H1 (cell line): ENCODE measurements at regions not wholly inside any gene's neighbourhood (a gene's known extent, or its start where the extent isn't known, plus 50 kb on each side); places are given as distances from the start of the nearest gene placed in this dataset.

Experiments used
- CTCF ChIA-PET: fragments of 300-600 bp; sonication (Branson Sonifier 250); formaldehyde crosslinking; loops from one replicate; lab custom pipeline; 2021; ENCODE audit not compliant: partially characterized antibody; lab: Charles Lee
- POLR2A ChIA-PET: fragments of 300-600 bp; sonication (Branson Sonifier 250); formaldehyde crosslinking; loops from one replicate; lab custom pipeline; 2021; ENCODE audit warnings: inconsistent platforms; ENCODE audit not compliant: partially characterized antibody; lab: Charles Lee
- DNase-seq, 2 experiments: peaks; one replicate each; pipeline versions ENCODE4 v3.0.0 to v3.0.0-alpha.2; 2010 to 2022; ENCODE audit warnings: low spot score in 2 of 2, low read depth in 1 of 2, mixed read lengths in 1 of 2
- FAIRE-seq: peaks from 2 replicates; lab custom pipeline; 2011; peaks lifted over from hg19 to GRCh38; lab: Jason Lieb, UNC
- H2AFZ ChIP-seq: 2 replicates; pipeline ENCODE4 v1.8.1; 2012; ENCODE audit warnings: low read length, inconsistent platforms
- H2AK5ac ChIP-seq: 2 replicates; pipeline ENCODE4 v1.6.1; 2013; ENCODE audit warnings: low read depth, low read length
- H2BK120ac ChIP-seq: replicated peaks from 2 replicates; pipeline ENCODE3; 2013; ENCODE audit warnings: low read depth, low read length, inconsistent platforms
- H2BK12ac ChIP-seq: 2 replicates; pipeline ENCODE4 v1.6.1; 2013; ENCODE audit warnings: low read depth, low read length
- H2BK15ac ChIP-seq: 2 replicates; pipeline ENCODE4 v1.6.1; 2013; ENCODE audit warnings: low read length
- H2BK20ac ChIP-seq: 2 replicates; pipeline ENCODE4 v1.6.1; 2013; ENCODE audit warnings: low read length
- H2BK5ac ChIP-seq: 2 replicates; pipeline ENCODE4 v1.6.1; 2013; ENCODE audit warnings: low read depth, low read length
- H3K14ac ChIP-seq: 2 replicates; pipeline ENCODE4 v1.6.1; 2013; ENCODE audit warnings: inconsistent platforms; ENCODE audit not compliant: insufficient read length
- H3K18ac ChIP-seq: 2 replicates; pipeline ENCODE4 v1.6.1; 2013; ENCODE audit warnings: low read length; ENCODE audit errors: extremely low read depth
- H3K23ac ChIP-seq: 2 replicates; pipeline ENCODE4 v1.6.1; 2013; ENCODE audit warnings: inconsistent platforms; ENCODE audit not compliant: insufficient read length
- H3K23me2 ChIP-seq: 2 replicates; pipeline ENCODE4 v1.6.1; 2013; ENCODE audit warnings: low read depth, low read length
- H3K27ac ChIP-seq: 2 replicates; pipeline ENCODE4 v1.6.1; 2011; ENCODE audit warnings: low read depth, low read length, inconsistent platforms
- H3K27me3 ChIP-seq, 4 experiments: replicated peaks in 1 of 4; 1 replicate in 1 of 4; 2 replicates in 3 of 4; pipeline versions ENCODE4 v1.6.1 to v1.8.1; 2011 to 2013; ENCODE audit warnings: low read length in 3 of 4, mild to moderate bottlenecking in 3 of 4, inconsistent platforms in 2 of 4, mixed read lengths in 2 of 4, moderate library complexity in 1 of 4; ENCODE audit not compliant: control insufficient read depth in 3 of 4, insufficient read depth in 3 of 4; ENCODE audit errors: extremely low read depth in 1 of 4
- H3K36me3 ChIP-seq, 4 experiments: 2 replicates each; pipeline versions ENCODE4 v1.6.1 to v1.8.1; 2011 to 2013; ENCODE audit warnings: mild to moderate bottlenecking in 4 of 4, low read length in 3 of 4, moderate library complexity in 2 of 4, control low read depth in 1 of 4, inconsistent platforms in 1 of 4; ENCODE audit not compliant: insufficient read depth in 4 of 4, control insufficient read depth in 2 of 4
- H3K4ac ChIP-seq: replicated peaks from 2 replicates; pipeline ENCODE3; 2013; ENCODE audit warnings: low read length, low read depth, mixed read lengths, inconsistent platforms; ENCODE audit not compliant: insufficient read length
- H3K4me1 ChIP-seq, 4 experiments: replicated peaks in 1 of 4; 1 replicate in 1 of 4; 2 replicates in 3 of 4; pipeline versions ENCODE4 v1.6.1 to v1.8.1; 2011 to 2013; ENCODE audit warnings: low read length in 3 of 4, inconsistent platforms in 2 of 4, mixed read lengths in 1 of 4; ENCODE audit not compliant: insufficient read depth in 4 of 4, control insufficient read depth in 3 of 4
- H3K4me2 ChIP-seq, 2 experiments: 2 replicates each; pipeline versions ENCODE4 v1.6.1 to v1.8.1; 2011 to 2013; ENCODE audit warnings: low read depth in 2 of 2, low read length in 2 of 2, control low read depth in 1 of 2, inconsistent platforms in 1 of 2, mild to moderate bottlenecking in 1 of 2; ENCODE audit not compliant: insufficient read depth in 1 of 2
- H3K4me3 ChIP-seq, 4 experiments: fragments of 200-600, 300-600 bp in 1 of 4; sonication (generic), shearing (Covaris generic), sonication (Bioruptor Twin) in 1 of 4; 2 replicates each; pipeline versions ENCODE4 v1.5.1 to v1.8.1; 2011 to 2016; ENCODE audit warnings: low read length in 4 of 4, low read depth in 3 of 4, control low read depth in 2 of 4, inconsistent platforms in 2 of 4, mild to moderate bottlenecking in 2 of 4, mixed read lengths in 1 of 4, moderate library complexity in 1 of 4; ENCODE audit not compliant: insufficient read depth in 2 of 4; ENCODE audit errors: extremely low read depth in 1 of 4
- H3K56ac ChIP-seq: replicated peaks from 2 replicates; pipeline ENCODE3; 2013; ENCODE audit warnings: low read depth, mild to moderate bottlenecking, mixed read lengths, low read length, inconsistent platforms; ENCODE audit not compliant: insufficient read length
- H3K79me1 ChIP-seq: 2 replicates; pipeline ENCODE4 v1.6.1; 2013; ENCODE audit warnings: low read depth, low read length, control low read depth
- H3K79me2 ChIP-seq, 2 experiments: 2 replicates each; pipeline versions ENCODE4 v1.6.1 to v1.8.1; 2012 to 2013; ENCODE audit warnings: low read length in 2 of 2, mild to moderate bottlenecking in 2 of 2, inconsistent platforms in 1 of 2; ENCODE audit not compliant: insufficient read depth in 2 of 2, control insufficient read depth in 1 of 2
- H3K9ac ChIP-seq, 4 experiments: replicated peaks in 1 of 4; 1 replicate in 1 of 4; 2 replicates in 3 of 4; pipeline versions ENCODE4 v1.6.1 to v1.8.1; 2011 to 2013; ENCODE audit warnings: low read depth in 3 of 4, low read length in 3 of 4, control low read depth in 2 of 4, mild to moderate bottlenecking in 2 of 4, moderate library complexity in 2 of 4, inconsistent platforms in 1 of 4; ENCODE audit errors: extremely low read depth in 1 of 4
- H3K9me3 ChIP-seq, 2 experiments: 2 replicates each; pipeline versions ENCODE4 v1.6.1 to v1.8.1; 2012 to 2013; ENCODE audit warnings: mild to moderate bottlenecking in 2 of 2, moderate library complexity in 2 of 2, control low read depth in 1 of 2, inconsistent platforms in 1 of 2, low read depth in 1 of 2, low read length in 1 of 2, mixed read lengths in 1 of 2; ENCODE audit not compliant: insufficient read depth in 2 of 2
- H4K20me1 ChIP-seq, 2 experiments: replicated peaks in 1 of 2; 2 replicates each; pipeline versions ENCODE3 to v1.8.1; 2011 to 2013; ENCODE audit warnings: inconsistent platforms in 2 of 2, low read length in 2 of 2, mild to moderate bottlenecking in 1 of 2; ENCODE audit not compliant: insufficient read depth in 2 of 2, control insufficient read depth in 1 of 2
- H4K5ac ChIP-seq: 2 replicates; pipeline ENCODE4 v1.6.1; 2013; ENCODE audit warnings: low read length, low read depth, mixed read lengths, inconsistent platforms; ENCODE audit not compliant: insufficient read length
- H4K8ac ChIP-seq: 2 replicates; pipeline ENCODE4 v1.8.0; 2013; ENCODE audit warnings: mild to moderate bottlenecking, moderate library complexity, low read length, inconsistent platforms; ENCODE audit not compliant: insufficient read depth; ENCODE audit errors: extremely low read depth
- H4K91ac ChIP-seq: replicated peaks from 2 replicates; pipeline ENCODE3; 2013; ENCODE audit warnings: low read length, mixed read lengths, inconsistent platforms; ENCODE audit not compliant: insufficient read length
- ATF3 ChIP-seq: IDR thresholded peaks from 2 replicates; pipeline ENCODE4 v1.6.1; 2011; ENCODE audit warnings: low read depth, mild to moderate bottlenecking, low read length; ENCODE audit not compliant: insufficient read depth
- BACH1 ChIP-seq: IDR thresholded peaks from 2 replicates; pipeline ENCODE4 v1.6.1; 2012; ENCODE audit warnings: low read length, improper control_type of control experiment
- BRCA1 ChIP-seq: IDR thresholded peaks from 2 replicates; pipeline ENCODE4 v1.6.1; 2012; ENCODE audit warnings: low read depth, low read length, improper control_type of control experiment
- CBX5 ChIP-seq: fragments of 300-800, 300-1000 bp; sonication (generic); IDR thresholded peaks from 2 replicates; pipeline ENCODE4 v1.7.1; 2016; ENCODE audit warnings: antibody characterized with exemption, low read length, low read depth
- JUN ChIP-seq: IDR thresholded peaks from 2 replicates; pipeline ENCODE4 v1.6.1; 2011; ENCODE audit warnings: low read depth, mild to moderate bottlenecking, improper control_type of control experiment, low read length
- KDM4A ChIP-seq: IDR thresholded peaks from one replicate; pipeline ENCODE4 v1.7.1; 2012; ENCODE audit warnings: low read depth, mild to moderate bottlenecking, moderate library complexity, low read length, inconsistent platforms; ENCODE audit not compliant: severe bottlenecking
- KDM5A ChIP-seq: fragments of 200-600 bp; IDR thresholded peaks from 2 replicates; pipeline ENCODE4 v1.7.1; 2012; ENCODE audit warnings: mild to moderate bottlenecking, low read length, inconsistent platforms, mixed read lengths
- RBBP5 ChIP-seq: IDR thresholded peaks from 2 replicates; pipeline ENCODE4 v1.7.1; 2012; ENCODE audit warnings: low read depth, mild to moderate bottlenecking, inconsistent platforms, low read length, moderate library complexity, borderline replicate concordance
- RFX5 ChIP-seq: IDR thresholded peaks from 2 replicates; pipeline ENCODE4 v1.6.1; 2011; ENCODE audit warnings: low read depth, low read length, improper control_type of control experiment, borderline replicate concordance
- SAP30 ChIP-seq: fragments of 300-600 bp; sonication (generic); IDR thresholded peaks from 2 replicates; pipeline ENCODE4 v1.7.1; 2012; ENCODE audit warnings: low read length, moderate library complexity, mild to moderate bottlenecking, inconsistent platforms; ENCODE audit not compliant: insufficient read depth, insufficient replicate concordance
- SP1 ChIP-seq: IDR thresholded peaks from 2 replicates; pipeline ENCODE4 v1.6.1; 2011; ENCODE audit warnings: low read depth, low read length
- ZNF274 ChIP-seq: IDR thresholded peaks from 2 replicates; pipeline ENCODE4 v1.7.0; 2012; ENCODE audit warnings: low read length, borderline replicate concordance; ENCODE audit errors: extremely low read depth
- WGBS, 2 experiments: shearing (Covaris generic) in 1 of 2; methylation state at CpG; one replicate each; pipeline versions ENCODE4 v1.1.6 to v1.1.7; 2013 to 2015; ENCODE audit warnings: low lambda C conversion rate in 2 of 2, mixed read lengths in 2 of 2, inconsistent platforms in 1 of 2, low coverage in 1 of 2, missing lambda C conversion rate in 1 of 2; ENCODE audit not compliant: insufficient replicate concordance in 2 of 2, insufficient coverage in 1 of 2, insufficient read length in 1 of 2; ENCODE audit errors: extremely low coverage in 1 of 2, missing lambda C conversion rate in 1 of 2; 5-methylcytosine and 5-hydroxymethylcytosine counted together

- Histone ChIP-seq H2BK20ac (no peak overlapping the region), H3K4me1 (no peaks in the 10 kb centered on the region), H3K27me3 (no peaks in the 10 kb centered on the region), H3K9ac (no peak overlapping the region), H3K4me3 (no peak overlapping the region), H2BK5ac (no peak overlapping the region), H4K91ac (no peak overlapping the region), H4K8ac (no peak overlapping the region), H3K23ac (no peak overlapping the region), H3K36me3 (no peaks in the 10 kb centered on the region), H3K23me2 (no peaks in the 10 kb centered on the region), H2AK5ac (no peak overlapping the region), H3K9me3 (no peaks in the 10 kb centered on the region), H3K27ac (no peak overlapping the region), H3K14ac (no peak overlapping the region), H4K20me1 (no peaks in the 10 kb centered on the region), H3K56ac (no peak overlapping the region), H2BK15ac (no peak overlapping the region), H2AFZ (no peak overlapping the region), H3K18ac (peak overlapping the region; percentile 16; the same call in 1 of the 2 replicates), H3K4me2 (no peak overlapping the region), H3K79me1 (no peaks in the 10 kb centered on the region), H2BK12ac (no peak overlapping the region), H4K5ac (no peak overlapping the region), H3K79me2 (no peaks in the 10 kb centered on the region; a peak in 1 of 4 replicates), H3K4ac (no peak overlapping the region), H2BK120ac (no peak overlapping the region)
- CTCF ChIA-PET: interaction anchor here (0.6 to 2.1 kb wide), 8 partner anchors 7 to 486 kb away, joined by 3 to 7 read pairs (median 4); no protein-coding TSS in a partner anchor
- DNase-seq (no peak), FAIRE-seq (no peak)
- POLR2A ChIA-PET: no interaction called here
- WGBS, 2 experiments: 92% methylated on average over 4 of the region's 4 CpGs; no CpG with 5 or more reads in 1 of the 2 experiments
- no peak for TF ChIP-seq JUN
- TF ChIP-seq BRCA1: no peak
- no peak for TF ChIP-seq ATF3
- TF ChIP-seq BACH1: no peak
- no peak for TF ChIP-seq SP1
- no peak for TF ChIP-seq SAP30
- no peak for TF ChIP-seq KDM5A
- no peak for TF ChIP-seq RBBP5
- no peak for TF ChIP-seq KDM4A
- no peak for TF ChIP-seq CBX5
- no peak for TF ChIP-seq ZNF274
- TF ChIP-seq RFX5: no peak
Observed at GRCh38 chr6:5899216-5900045, 107.3 kb downstream of the NRN1 start.
